Gastrocnemius medialis (tissue), 4 donors: ENCODE measurements at regions not wholly inside any gene's neighbourhood (a gene's known extent, or its start where the extent isn't known, plus 50 kb on each side); places are given as distances from the start of the nearest gene placed in this dataset.

Experiments used
- ATAC-seq, 2 donors: fragments of 150-250 bp; one replicate each; pipeline ENCODE4 v1.9.1; 2016
- DNase-seq, 2 donors: peaks; one replicate each; pipeline ENCODE4 v3.0.0-alpha.2; 2019
- H3K27ac ChIP-seq, 4 donors: fragments of 200-600 bp; sonication (generic); 1 replicate in 1 of 4; 2 replicates in 3 of 4; pipeline ENCODE4 v1.5.1; 2016 to 2018; ENCODE audit warnings: mild to moderate bottlenecking in 2 of 4, moderate library complexity in 1 of 4
- H3K27me3 ChIP-seq, 3 donors: fragments of 200-600 bp; sonication (generic) in 2 of 3; 1 replicate in 1 of 3; 2 replicates in 2 of 3; pipeline versions ENCODE4 v1.5.1 to v1.6.0; 2016 to 2019; ENCODE audit warnings: mild to moderate bottlenecking in 1 of 3, moderate library complexity in 1 of 3
- H3K36me3 ChIP-seq, 2 donors: fragments of 200-600 bp; sonication (generic) in 1 of 2; one replicate each; pipeline ENCODE4 v1.5.1; 2017 to 2018
- H3K4me1 ChIP-seq, 2 donors: fragments of 200-600 bp; sonication (generic) in 1 of 2; one replicate each; pipeline ENCODE4 v1.5.1; 2016 to 2017; ENCODE audit warnings: mild to moderate bottlenecking in 2 of 2
- H3K4me3 ChIP-seq, 4 donors: fragments of 200-600 bp; sonication (generic) in 3 of 4; 1 replicate in 1 of 4; 2 replicates in 3 of 4; pipeline ENCODE4 v1.5.1; 2016 to 2019; ENCODE audit warnings: mild to moderate bottlenecking in 2 of 4
- H3K9me3 ChIP-seq, 3 donors: fragments of 200-600 bp; sonication (generic) in 2 of 3; 1 replicate in 1 of 3; 2 replicates in 2 of 3; pipeline ENCODE4 v1.5.1; 2016 to 2019
- CTCF ChIP-seq, 5 experiments: fragments of 450-650 bp in 3 of 5; fragments of 200-600 bp in 2 of 5; sonication (generic) in 2 of 5; IDR thresholded peaks in 4 of 5; conservative IDR thresholded peaks in 1 of 5; 1 replicate in 4 of 5; 2 replicates in 1 of 5; pipeline ENCODE4 v1.5.1; 2016 to 2019; ENCODE audit warnings: antibody characterized with exemption in 5 of 5, mild to moderate bottlenecking in 3 of 5, moderate library complexity in 3 of 5
- POLR2A ChIP-seq, 2 donors: fragments of 450-650 bp; IDR thresholded peaks; one replicate each; pipeline ENCODE4 v1.6.1; 2017; ENCODE audit warnings: antibody characterized with exemption in 2 of 2, mild to moderate bottlenecking in 2 of 2, moderate library complexity in 2 of 2
- in situ Hi-C, 4 donors: fragments of 200-750 bp; cut with MboI; loops; one replicate each; pipeline versions ENCODE4 v1.15.0 to v1.8.0; 2017; ENCODE audit warnings: low sequenced_read_pairs in 4 of 4
- intact Hi-C: fragments of 100-400 bp; cut with DNase I; formaldehyde crosslinking; loops from one replicate; pipeline ENCODE4 v1.15.1; 2023; ENCODE audit warnings: low total_unique reads

GRCh38 chr16:51276336-51276735, 125.3 kb upstream of the SALL1 start:
- Histone ChIP-seq H3K27me3 (no peaks in the 10 kb centered on the region), H3K27ac (no peak overlapping the region), H3K4me3 (no peak overlapping the region), H3K36me3 (no peaks in the 10 kb centered on the region), H3K4me1 (no peaks in the 10 kb centered on the region), H3K9me3 (no peaks in the 10 kb centered on the region)
- intact Hi-C loops (no loop called here), in situ Hi-C loops (no loop called here)
- ATAC-seq (no peak), DNase-seq (no peak)
- no peak for TF ChIP-seq CTCF (IDR thresholded peaks at IDR 0.05 in 4 of 5, conservative IDR thresholded peaks at IDR 0.05 in 1 of 5)
- no peak for TF ChIP-seq POLR2A (IDR thresholded peaks at IDR 0.05)

DNA sequence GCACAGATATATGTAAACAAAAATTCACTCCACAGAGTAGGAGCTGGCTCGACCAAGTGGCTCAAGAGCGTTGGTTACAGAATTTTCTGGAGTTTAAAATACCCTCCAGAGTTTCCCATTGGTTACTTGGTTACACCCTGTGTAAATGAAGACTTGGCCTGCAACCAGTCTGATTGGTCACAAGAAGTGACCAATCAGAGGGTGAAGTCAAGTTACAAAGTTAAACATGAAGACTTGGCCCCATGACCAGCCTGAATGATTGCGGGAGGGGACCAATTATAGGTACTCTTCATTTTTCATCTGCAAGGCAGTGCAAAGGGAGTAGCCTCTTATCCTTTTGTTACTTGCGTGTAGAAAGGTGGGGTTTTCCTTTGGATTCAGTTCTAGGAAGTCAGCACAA, 121.3 kb upstream of the SALL1 start:
- no peaks in the 10 kb centered on the region for H3K9me3 ChIP-seq

GRCh38 chr16:51271156-51271701, 120.2 kb upstream of the SALL1 start:
- ATAC-seq (no peak), DNase-seq (no peak)
- in situ Hi-C loops: no loop called here
- Histone ChIP-seq H3K4me1 (no peaks in the 10 kb centered on the region), H3K4me3 (no peak overlapping the region), H3K36me3 (no peaks in the 10 kb centered on the region), H3K27me3 (no peaks in the 10 kb centered on the region), H3K27ac (no peak overlapping the region), H3K9me3 (no peaks in the 10 kb centered on the region)
- TF ChIP-seq POLR2A (IDR thresholded peaks at IDR 0.05): no peak
- TF ChIP-seq CTCF (IDR thresholded peaks at IDR 0.05 in 4 of 5, conservative IDR thresholded peaks at IDR 0.05 in 1 of 5): no peak
- intact Hi-C loops: no loop called here

More for the DNA sequence above, 121.3 kb upstream of the SALL1 start:
- in situ Hi-C loops (no loop called here), intact Hi-C loops (no loop called here)
- no peak overlapping the region for H3K4me3 ChIP-seq
- DNase-seq (no peak), ATAC-seq (no peak)
- H3K36me3 ChIP-seq: no peaks in the 10 kb centered on the region
- no peak for TF ChIP-seq POLR2A (IDR thresholded peaks at IDR 0.05)
- TF ChIP-seq CTCF (IDR thresholded peaks at IDR 0.05 in 4 of 5, conservative IDR thresholded peaks at IDR 0.05 in 1 of 5): no peak
- no peaks in the 10 kb centered on the region for H3K27me3 ChIP-seq
- H3K4me1 ChIP-seq: no peaks in the 10 kb centered on the region
- no peak overlapping the region for H3K27ac ChIP-seq

DNA sequence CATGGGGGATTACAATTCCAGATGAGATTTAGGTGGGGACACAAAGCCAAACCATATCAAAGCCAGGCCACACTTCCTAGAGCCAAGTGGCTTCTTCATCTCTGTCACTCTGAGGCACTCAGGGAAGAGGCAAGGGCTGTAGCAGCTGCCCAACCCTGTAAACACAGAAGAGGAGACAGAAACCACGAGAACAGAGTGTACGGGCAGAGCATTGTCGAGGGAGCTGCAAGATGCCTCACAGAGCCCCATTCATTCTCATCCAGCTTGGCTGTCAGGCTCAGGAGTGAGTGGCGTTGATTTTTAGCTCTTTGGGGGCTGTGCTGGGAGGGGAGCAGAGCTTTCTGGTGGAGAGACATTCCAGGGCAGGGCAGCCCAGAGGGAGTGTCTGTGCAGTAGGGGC, 117.2 kb upstream of the SALL1 start:
- ATAC-seq: no peak
- H3K4me3 ChIP-seq: no peak overlapping the region
- in situ Hi-C loops: no loop called here

More for the DNA sequence above, 117.2 kb upstream of the SALL1 start:
- Histone ChIP-seq H3K9me3 (no peaks in the 10 kb centered on the region), H3K27ac (no peak overlapping the region), H3K36me3 (no peaks in the 10 kb centered on the region), H3K4me1 (no peaks in the 10 kb centered on the region), H3K27me3 (no peaks in the 10 kb centered on the region)
- TF ChIP-seq POLR2A (IDR thresholded peaks at IDR 0.05): no peak
- TF ChIP-seq CTCF (IDR thresholded peaks at IDR 0.05 in 4 of 5, conservative IDR thresholded peaks at IDR 0.05 in 1 of 5): no peak
- intact Hi-C loops: no loop called here
- no peak for DNase-seq
